Muscle layer of duodenum (tissue), 2 donors: ENCODE measurements at regions not wholly inside any gene's neighbourhood (a gene's known extent, or its start where the extent isn't known, plus 50 kb on each side); places are given as distances from the start of the nearest gene placed in this dataset.
A peak's percentile ranks its signal among the peaks of the same experiment; 100 is the strongest.

Source experiments
- H3K27ac ChIP-seq: one replicate; pipeline ENCODE4 v1.7.0; 2013; ENCODE audit warnings: mild to moderate bottlenecking, low read length
- H3K27me3 ChIP-seq: one replicate; pipeline ENCODE4 v1.7.0; 2013; ENCODE audit warnings: low read depth, mild to moderate bottlenecking, control low read depth, low read length
- H3K36me3 ChIP-seq, 2 donors: one replicate each; pipeline ENCODE4 v1.7.0; 2013; ENCODE audit warnings: low read length in 2 of 2, control low read depth in 1 of 2, mild to moderate bottlenecking in 1 of 2; ENCODE audit not compliant: insufficient read depth in 2 of 2, control insufficient read depth in 1 of 2
- H3K4me1 ChIP-seq, 2 donors: one replicate each; pipeline ENCODE4 v1.7.0; 2013; ENCODE audit warnings: low read length in 2 of 2, mild to moderate bottlenecking in 2 of 2, control low read depth in 1 of 2, moderate library complexity in 1 of 2; ENCODE audit not compliant: insufficient read depth in 2 of 2, control insufficient read depth in 1 of 2
- H3K4me3 ChIP-seq, 2 donors: one replicate each; pipeline ENCODE4 v1.7.0; 2013; ENCODE audit warnings: low read length in 2 of 2, low read depth in 1 of 2, mild to moderate bottlenecking in 1 of 2
- H3K9me3 ChIP-seq, 2 donors: one replicate each; pipeline ENCODE4 v1.7.0; 2013; ENCODE audit warnings: low read length in 2 of 2, control low read depth in 1 of 2, mild to moderate bottlenecking in 1 of 2; ENCODE audit not compliant: control insufficient read depth in 1 of 2
- donor health status: healthy.

GRCh38 chr9:107226421-107226820 is 56.7 kb upstream of the RAD23B start:
- Histone ChIP-seq H3K9me3 (no peaks in the 10 kb centered on the region), H3K27ac (no peak overlapping the region), H3K4me1 (peaks cover 6 to 7% of the 10 kb centered on the region in 2 donors), H3K4me3 (no peak overlapping the region), H3K27me3 (no peaks in the 10 kb centered on the region), H3K36me3 (no peaks in the 10 kb centered on the region)

GRCh38 chr9:107227774-107228173 is 55.3 kb upstream of the RAD23B start:
- peaks cover 0 to 6% of the 10 kb centered on the region in 2 donors for H3K4me1 ChIP-seq
- H3K27me3 ChIP-seq = no peaks in the 10 kb centered on the region
- H3K27ac ChIP-seq = peak overlapping the region; percentile 26
- peak overlapping the region in 1 of 2 donors; percentile 3 for H3K4me3 ChIP-seq
- H3K36me3 ChIP-seq = no peaks in the 10 kb centered on the region
- no peaks in the 10 kb centered on the region for H3K9me3 ChIP-seq

GRCh38 chr9:107228496-107229039 is 54.5 kb upstream of the RAD23B start:
- Histone ChIP-seq H3K27ac (no peak overlapping the region), H3K9me3 (no peaks in the 10 kb centered on the region), H3K4me3 (peak overlapping the region in 1 of 2 donors; percentile 3), H3K4me1 (peaks cover 0 to 6% of the 10 kb centered on the region in 2 donors), H3K36me3 (no peaks in the 10 kb centered on the region), H3K27me3 (no peaks in the 10 kb centered on the region)

GRCh38 chr9:107229241-107229741 is 53.8 kb upstream of the RAD23B start:
- H3K27ac ChIP-seq = no peak overlapping the region
- H3K27me3 ChIP-seq = no peaks in the 10 kb centered on the region
- no peak overlapping the region for H3K4me3 ChIP-seq
- no peaks in the 10 kb centered on the region for H3K9me3 ChIP-seq
- no peaks in the 10 kb centered on the region for H3K36me3 ChIP-seq
- peaks cover 0 to 6% of the 10 kb centered on the region in 2 donors for H3K4me1 ChIP-seq
